GM06990 (cell line): ENCODE measurements at regions not wholly inside any gene's neighbourhood (a gene's known extent, or its start where the extent isn't known, plus 50 kb on each side); places are given as distances from the start of the nearest gene placed in this dataset.
"Not testable (repeated sequence)": the region's sequence is repeated elsewhere in the genome, so short reads cannot be mapped to it uniquely, and the experiment has no call there.

ENCODE experiments used
- DNase-seq: peaks from one replicate; pipeline ENCODE4 v3.0.0-alpha.2; 2011; ENCODE audit not compliant: insufficient read length; ENCODE audit errors: extremely low read depth
- H3K27me3 ChIP-seq: replicated peaks from 2 replicates; pipeline ENCODE4 v1.6.0; 2011; ENCODE audit warnings: low read length; ENCODE audit not compliant: control insufficient read depth, insufficient read depth
- H3K36me3 ChIP-seq: 2 replicates; pipeline ENCODE4 v1.5.1; 2011; ENCODE audit warnings: low read length; ENCODE audit not compliant: control insufficient read depth, insufficient read depth
- H3K4me3 ChIP-seq: replicated peaks from 2 replicates; pipeline ENCODE4 v1.5.1; 2011; ENCODE audit warnings: low read depth, mild to moderate bottlenecking, control low read depth, low read length
- CTCF ChIP-seq: IDR thresholded peaks from 2 replicates; pipeline ENCODE4 v1.5.1; 2011; ENCODE audit warnings: low read length, control low read depth, mild to moderate bottlenecking, inconsistent platforms; ENCODE audit not compliant: insufficient read depth, poor library complexity, severe bottlenecking

- no peaks in the 10 kb centered on the region for H3K36me3 ChIP-seq
- H3K27me3 ChIP-seq, result no peaks in the 10 kb centered on the region
- no peak for DNase-seq
- no peak overlapping the region for H3K4me3 ChIP-seq
- TF ChIP-seq CTCF, result no peak
Observed at GRCh38 chr7:89695241-89695640, 459.0 kb upstream of the STEAP1 start.

GRCh38 chr7:89714131-89714530 lies 440.1 kb upstream of the STEAP1 start:
- Histone ChIP-seq H3K4me3 (no peak overlapping the region), H3K36me3 (no peaks in the 10 kb centered on the region), H3K27me3 (no peaks in the 10 kb centered on the region)
- TF ChIP-seq CTCF, result no peak
- DNase-seq, result no peak

- H3K4me3 ChIP-seq, DNase-seq, H3K27me3 ChIP-seq, H3K36me3 ChIP-seq: not testable (repeated sequence)
Observed at GRCh38 chr7:89718941-89719340, 435.3 kb upstream of the STEAP1 start.

DNA sequence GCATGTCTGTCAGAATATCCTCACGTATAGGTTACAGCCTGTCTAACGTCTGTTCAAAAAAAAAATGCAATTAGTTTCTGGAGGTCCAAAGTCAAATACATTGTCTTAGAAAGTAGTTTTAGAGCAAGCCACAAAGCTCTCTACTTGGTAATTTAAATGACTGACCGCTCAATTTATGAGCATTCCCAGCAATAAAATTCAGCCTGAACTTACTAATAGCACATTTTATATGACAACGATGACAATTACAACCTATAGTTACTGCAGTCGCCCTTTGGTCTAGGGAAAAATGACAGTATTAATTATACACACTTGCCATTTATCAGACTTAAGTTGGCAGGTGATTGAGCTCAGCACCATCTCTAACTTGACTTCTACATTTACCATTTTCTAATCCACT lies 425.8 kb upstream of the STEAP1 start:
- TF ChIP-seq CTCF, result no peak
- H3K4me3 ChIP-seq, result no peak overlapping the region
- no peak for DNase-seq
- no peaks in the 10 kb centered on the region for H3K27me3 ChIP-seq
- H3K36me3 ChIP-seq, result no peaks in the 10 kb centered on the region

- H3K27me3 ChIP-seq, result no peaks in the 10 kb centered on the region
- no peak for DNase-seq
- no peak overlapping the region for H3K4me3 ChIP-seq
- no peaks in the 10 kb centered on the region for H3K36me3 ChIP-seq
- TF ChIP-seq CTCF, result no peak
Observed at GRCh38 chr7:89731751-89732445, 422.4 kb upstream of the STEAP1 start.

DNA sequence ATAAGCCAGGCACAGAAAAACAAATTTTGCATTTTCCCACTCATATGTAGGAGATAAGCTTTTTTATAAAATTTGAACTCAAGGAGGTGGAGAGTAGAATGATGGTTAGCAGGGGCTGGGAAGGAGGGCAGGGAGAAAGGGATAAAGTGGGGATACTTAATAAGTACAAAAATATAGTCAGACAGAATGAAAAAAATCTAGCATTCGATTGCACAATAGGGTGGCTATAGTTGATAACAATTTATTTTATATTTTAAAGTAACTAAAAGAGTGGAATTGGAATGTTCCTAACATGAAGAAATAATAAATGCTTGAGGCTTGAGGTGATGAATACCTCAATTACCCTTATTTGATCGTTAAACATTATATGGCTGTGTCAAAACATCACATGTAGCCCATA lies 415.7 kb upstream of the STEAP1 start:
- no peak for TF ChIP-seq CTCF
- H3K36me3 ChIP-seq, result no peaks in the 10 kb centered on the region
- no peaks in the 10 kb centered on the region for H3K27me3 ChIP-seq
- no peak for DNase-seq
- no peak overlapping the region for H3K4me3 ChIP-seq
